ENCODE measurements at regions not wholly inside any gene's neighbourhood (a gene's known extent, or its start where the extent isn't known, plus 50 kb on each side); places are given as distances from the start of the nearest gene placed in this dataset.

DNA sequence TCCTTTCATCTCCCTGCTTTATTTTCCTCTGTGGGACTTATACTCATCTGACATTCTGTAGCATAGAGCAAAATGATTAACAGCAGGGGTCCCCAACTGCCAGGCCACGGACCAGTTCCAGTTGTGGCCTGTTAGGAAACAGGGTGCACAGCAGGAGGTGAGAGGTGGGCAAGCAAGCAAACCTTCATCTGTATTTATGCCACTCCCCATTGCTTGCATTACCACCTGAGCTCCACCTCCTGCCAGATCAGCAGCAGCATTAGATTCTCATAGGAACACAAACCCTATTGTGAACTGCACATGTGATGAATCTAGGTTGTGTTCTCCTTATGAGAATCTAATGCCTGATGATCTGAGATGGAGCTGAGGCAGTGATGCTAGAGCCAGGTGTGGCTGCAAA lies 130.5 kb upstream of the SLC24A3 start:
- no peak overlapping the region for H2BK12ac ChIP-seq (ENCODE audit: low read depth, low read length)
- TF ChIP-seq RAD21 (IDR thresholded peaks at IDR 0.05 in 1 of 2, conservative IDR thresholded peaks at IDR 0.05 in 1 of 2; ENCODE audit: low read depth in 2 of 2, low read length in 2 of 2) = no peak
- no peak for TF ChIP-seq CHD1 (IDR thresholded peaks at IDR 0.05; ENCODE audit: low read depth, low read length)
- no peak for TF ChIP-seq EGR1 (IDR thresholded peaks at IDR 0.05; ENCODE audit: borderline replicate concordance, low read depth, low read length)
- TF ChIP-seq NRF1 (IDR thresholded peaks at IDR 0.05; ENCODE audit: low read depth, low read length) = no peak
- no peak for TF ChIP-seq TCF12 (IDR thresholded peaks at IDR 0.05; ENCODE audit: low read depth, low read length)
- no peak overlapping the region for H2AFZ ChIP-seq (ENCODE audit: low read length)
- no peak overlapping the region for H3K27ac ChIP-seq (ENCODE audit: low read depth, low read length)
- 80% methylated on average over 1 of the region's 1 CpG; no CpG with 5 or more reads in 1 of the 2 experiments for WGBS, 2 experiments (ENCODE audit: extremely low coverage in 1 of 2, insufficient coverage in 1 of 2, insufficient read length in 1 of 2, insufficient replicate concordance in 2 of 2, low coverage in 1 of 2, low lambda C conversion rate in 2 of 2, missing lambda C conversion rate in 1 of 2)
- DNase-seq (ENCODE audit: low read depth in 1 of 2, low spot score in 2 of 2) = no peak
- no peak overlapping the region for H3K4ac ChIP-seq (replicated peaks; ENCODE audit: insufficient read length, low read depth, low read length)
- H3K4me2 ChIP-seq (ENCODE audit: insufficient read depth in 1 of 2, low read depth in 2 of 2, low read length in 2 of 2) = no peak overlapping the region
- H4K8ac ChIP-seq (ENCODE audit: extremely low read depth, insufficient read depth, low read length) = no peak overlapping the region; the same call in 1 of the 2 replicates
- no peaks in the 10 kb centered on the region for H3K36me3 ChIP-seq (ENCODE audit: control insufficient read depth in 2 of 4, insufficient read depth in 4 of 4, low read length in 3 of 4)
- no peak overlapping the region for H2BK15ac ChIP-seq (ENCODE audit: low read length)
- no peak overlapping the region for H2BK5ac ChIP-seq (ENCODE audit: low read depth, low read length)
- no peak overlapping the region for H2BK20ac ChIP-seq (ENCODE audit: low read length)
- no peak overlapping the region for H2AK5ac ChIP-seq (ENCODE audit: low read depth, low read length)
- H4K5ac ChIP-seq (ENCODE audit: insufficient read length, low read depth, low read length) = no peak overlapping the region
- ChIA-PET POLR2A (ENCODE audit: partially characterized antibody) (no interaction called here), CTCF (ENCODE audit: partially characterized antibody) (interaction anchor here (0.8 to 1.1 kb wide), 2 partner anchors 10 kb away, joined by 3 to 7 read pairs; no protein-coding TSS in a partner anchor)
- H3K18ac ChIP-seq (ENCODE audit: extremely low read depth, low read length) = no peak overlapping the region
- no peak overlapping the region for H3K23ac ChIP-seq (ENCODE audit: insufficient read length)
- FAIRE-seq = no peak
- no peaks in the 10 kb centered on the region for H3K4me1 ChIP-seq (replicated peaks in 1 of 4; ENCODE audit: control insufficient read depth in 3 of 4, insufficient read depth in 4 of 4, low read length in 3 of 4)
- H4K91ac ChIP-seq (replicated peaks; ENCODE audit: insufficient read length, low read length) = no peak overlapping the region
- H3K23me2 ChIP-seq (ENCODE audit: low read depth, low read length) = no peaks in the 10 kb centered on the region; the same call in 1 of the 2 replicates
- H3K9me3 ChIP-seq (ENCODE audit: insufficient read depth in 2 of 2, low read depth in 1 of 2, low read length in 1 of 2) = peaks cover 0 to 5% of the 10 kb centered on the region in 2 experiments; a peak in 2 of 4 replicates
- H2BK120ac ChIP-seq (replicated peaks; ENCODE audit: low read depth, low read length) = no peak overlapping the region
- no peak overlapping the region for H3K9ac ChIP-seq (replicated peaks in 1 of 4; ENCODE audit: extremely low read depth in 1 of 4, low read depth in 3 of 4, low read length in 3 of 4)
- H3K79me1 ChIP-seq (ENCODE audit: low read depth, low read length) = no peaks in the 10 kb centered on the region
- H3K27me3 ChIP-seq (replicated peaks in 1 of 4; ENCODE audit: control insufficient read depth in 3 of 4, extremely low read depth in 1 of 4, insufficient read depth in 3 of 4, low read length in 3 of 4) = no peaks in the 10 kb centered on the region
- H3K14ac ChIP-seq (ENCODE audit: insufficient read length) = no peak overlapping the region
- no peaks in the 10 kb centered on the region for H4K20me1 ChIP-seq (replicated peaks in 1 of 2; ENCODE audit: control insufficient read depth in 1 of 2, insufficient read depth in 2 of 2, low read length in 2 of 2)
- H3K79me2 ChIP-seq (ENCODE audit: control insufficient read depth in 1 of 2, insufficient read depth in 2 of 2, low read length in 2 of 2) = no peaks in the 10 kb centered on the region
- H3K56ac ChIP-seq (replicated peaks; ENCODE audit: insufficient read length, low read depth, low read length) = no peak overlapping the region
- no peak overlapping the region for H3K4me3 ChIP-seq (ENCODE audit: extremely low read depth in 1 of 4, insufficient read depth in 2 of 4, low read depth in 3 of 4, low read length in 4 of 4)

All from H1 (cell line).